H1 (cell line): ENCODE measurements at regions not wholly inside any gene's neighbourhood (a gene's known extent, or its start where the extent isn't known, plus 50 kb on each side); places are given as distances from the start of the nearest gene placed in this dataset.

Experiments
- CTCF ChIA-PET: fragments of 300-600 bp; sonication (Branson Sonifier 250); formaldehyde crosslinking; loops from one replicate; lab custom pipeline; 2021; ENCODE audit not compliant: partially characterized antibody; lab: Charles Lee
- POLR2A ChIA-PET: fragments of 300-600 bp; sonication (Branson Sonifier 250); formaldehyde crosslinking; loops from one replicate; lab custom pipeline; 2021; ENCODE audit warnings: inconsistent platforms; ENCODE audit not compliant: partially characterized antibody; lab: Charles Lee
- DNase-seq, 2 experiments: peaks; one replicate each; pipeline versions ENCODE4 v3.0.0 to v3.0.0-alpha.2; 2010 to 2022; ENCODE audit warnings: low spot score in 2 of 2, low read depth in 1 of 2, mixed read lengths in 1 of 2
- FAIRE-seq: peaks from 2 replicates; lab custom pipeline; 2011; peaks lifted over from hg19 to GRCh38; lab: Jason Lieb, UNC
- H2AFZ ChIP-seq: 2 replicates; pipeline ENCODE4 v1.8.1; 2012; ENCODE audit warnings: low read length, inconsistent platforms
- H2AK5ac ChIP-seq: 2 replicates; pipeline ENCODE4 v1.6.1; 2013; ENCODE audit warnings: low read depth, low read length
- H2BK120ac ChIP-seq: replicated peaks from 2 replicates; pipeline ENCODE3; 2013; ENCODE audit warnings: low read depth, low read length, inconsistent platforms
- H2BK12ac ChIP-seq: 2 replicates; pipeline ENCODE4 v1.6.1; 2013; ENCODE audit warnings: low read depth, low read length
- H2BK15ac ChIP-seq: 2 replicates; pipeline ENCODE4 v1.6.1; 2013; ENCODE audit warnings: low read length
- H2BK20ac ChIP-seq: 2 replicates; pipeline ENCODE4 v1.6.1; 2013; ENCODE audit warnings: low read length
- H2BK5ac ChIP-seq: 2 replicates; pipeline ENCODE4 v1.6.1; 2013; ENCODE audit warnings: low read depth, low read length
- H3K14ac ChIP-seq: 2 replicates; pipeline ENCODE4 v1.6.1; 2013; ENCODE audit warnings: inconsistent platforms; ENCODE audit not compliant: insufficient read length
- H3K18ac ChIP-seq: 2 replicates; pipeline ENCODE4 v1.6.1; 2013; ENCODE audit warnings: low read length; ENCODE audit errors: extremely low read depth
- H3K23ac ChIP-seq: 2 replicates; pipeline ENCODE4 v1.6.1; 2013; ENCODE audit warnings: inconsistent platforms; ENCODE audit not compliant: insufficient read length
- H3K23me2 ChIP-seq: 2 replicates; pipeline ENCODE4 v1.6.1; 2013; ENCODE audit warnings: low read depth, low read length
- H3K27ac ChIP-seq: 2 replicates; pipeline ENCODE4 v1.6.1; 2011; ENCODE audit warnings: low read depth, low read length, inconsistent platforms
- H3K27me3 ChIP-seq, 4 experiments: replicated peaks in 1 of 4; 1 replicate in 1 of 4; 2 replicates in 3 of 4; pipeline versions ENCODE4 v1.6.1 to v1.8.1; 2011 to 2013; ENCODE audit warnings: low read length in 3 of 4, mild to moderate bottlenecking in 3 of 4, inconsistent platforms in 2 of 4, mixed read lengths in 2 of 4, moderate library complexity in 1 of 4; ENCODE audit not compliant: control insufficient read depth in 3 of 4, insufficient read depth in 3 of 4; ENCODE audit errors: extremely low read depth in 1 of 4
- H3K36me3 ChIP-seq, 4 experiments: 2 replicates each; pipeline versions ENCODE4 v1.6.1 to v1.8.1; 2011 to 2013; ENCODE audit warnings: mild to moderate bottlenecking in 4 of 4, low read length in 3 of 4, moderate library complexity in 2 of 4, control low read depth in 1 of 4, inconsistent platforms in 1 of 4; ENCODE audit not compliant: insufficient read depth in 4 of 4, control insufficient read depth in 2 of 4
- H3K4ac ChIP-seq: replicated peaks from 2 replicates; pipeline ENCODE3; 2013; ENCODE audit warnings: low read length, low read depth, mixed read lengths, inconsistent platforms; ENCODE audit not compliant: insufficient read length
- H3K4me1 ChIP-seq, 4 experiments: replicated peaks in 1 of 4; 1 replicate in 1 of 4; 2 replicates in 3 of 4; pipeline versions ENCODE4 v1.6.1 to v1.8.1; 2011 to 2013; ENCODE audit warnings: low read length in 3 of 4, inconsistent platforms in 2 of 4, mixed read lengths in 1 of 4; ENCODE audit not compliant: insufficient read depth in 4 of 4, control insufficient read depth in 3 of 4
- H3K4me2 ChIP-seq, 2 experiments: 2 replicates each; pipeline versions ENCODE4 v1.6.1 to v1.8.1; 2011 to 2013; ENCODE audit warnings: low read depth in 2 of 2, low read length in 2 of 2, control low read depth in 1 of 2, inconsistent platforms in 1 of 2, mild to moderate bottlenecking in 1 of 2; ENCODE audit not compliant: insufficient read depth in 1 of 2
- H3K4me3 ChIP-seq, 4 experiments: fragments of 200-600, 300-600 bp in 1 of 4; sonication (generic), shearing (Covaris generic), sonication (Bioruptor Twin) in 1 of 4; 2 replicates each; pipeline versions ENCODE4 v1.5.1 to v1.8.1; 2011 to 2016; ENCODE audit warnings: low read length in 4 of 4, low read depth in 3 of 4, control low read depth in 2 of 4, inconsistent platforms in 2 of 4, mild to moderate bottlenecking in 2 of 4, mixed read lengths in 1 of 4, moderate library complexity in 1 of 4; ENCODE audit not compliant: insufficient read depth in 2 of 4; ENCODE audit errors: extremely low read depth in 1 of 4
- H3K56ac ChIP-seq: replicated peaks from 2 replicates; pipeline ENCODE3; 2013; ENCODE audit warnings: low read depth, mild to moderate bottlenecking, mixed read lengths, low read length, inconsistent platforms; ENCODE audit not compliant: insufficient read length
- H3K79me1 ChIP-seq: 2 replicates; pipeline ENCODE4 v1.6.1; 2013; ENCODE audit warnings: low read depth, low read length, control low read depth
- H3K79me2 ChIP-seq, 2 experiments: 2 replicates each; pipeline versions ENCODE4 v1.6.1 to v1.8.1; 2012 to 2013; ENCODE audit warnings: low read length in 2 of 2, mild to moderate bottlenecking in 2 of 2, inconsistent platforms in 1 of 2; ENCODE audit not compliant: insufficient read depth in 2 of 2, control insufficient read depth in 1 of 2
- H3K9ac ChIP-seq, 4 experiments: replicated peaks in 1 of 4; 1 replicate in 1 of 4; 2 replicates in 3 of 4; pipeline versions ENCODE4 v1.6.1 to v1.8.1; 2011 to 2013; ENCODE audit warnings: low read depth in 3 of 4, low read length in 3 of 4, control low read depth in 2 of 4, mild to moderate bottlenecking in 2 of 4, moderate library complexity in 2 of 4, inconsistent platforms in 1 of 4; ENCODE audit errors: extremely low read depth in 1 of 4
- H3K9me3 ChIP-seq, 2 experiments: 2 replicates each; pipeline versions ENCODE4 v1.6.1 to v1.8.1; 2012 to 2013; ENCODE audit warnings: mild to moderate bottlenecking in 2 of 2, moderate library complexity in 2 of 2, control low read depth in 1 of 2, inconsistent platforms in 1 of 2, low read depth in 1 of 2, low read length in 1 of 2, mixed read lengths in 1 of 2; ENCODE audit not compliant: insufficient read depth in 2 of 2
- H4K20me1 ChIP-seq, 2 experiments: replicated peaks in 1 of 2; 2 replicates each; pipeline versions ENCODE3 to v1.8.1; 2011 to 2013; ENCODE audit warnings: inconsistent platforms in 2 of 2, low read length in 2 of 2, mild to moderate bottlenecking in 1 of 2; ENCODE audit not compliant: insufficient read depth in 2 of 2, control insufficient read depth in 1 of 2
- H4K5ac ChIP-seq: 2 replicates; pipeline ENCODE4 v1.6.1; 2013; ENCODE audit warnings: low read length, low read depth, mixed read lengths, inconsistent platforms; ENCODE audit not compliant: insufficient read length
- H4K8ac ChIP-seq: 2 replicates; pipeline ENCODE4 v1.8.0; 2013; ENCODE audit warnings: mild to moderate bottlenecking, moderate library complexity, low read length, inconsistent platforms; ENCODE audit not compliant: insufficient read depth; ENCODE audit errors: extremely low read depth
- H4K91ac ChIP-seq: replicated peaks from 2 replicates; pipeline ENCODE3; 2013; ENCODE audit warnings: low read length, mixed read lengths, inconsistent platforms; ENCODE audit not compliant: insufficient read length
- NANOG ChIP-seq: IDR thresholded peaks from 2 replicates; pipeline ENCODE4 v1.6.1; 2011; ENCODE audit warnings: low read length, low read depth, mild to moderate bottlenecking, inconsistent platforms; ENCODE audit not compliant: insufficient read depth, poor library complexity, severe bottlenecking
- WGBS, 2 experiments: shearing (Covaris generic) in 1 of 2; methylation state at CpG; one replicate each; pipeline versions ENCODE4 v1.1.6 to v1.1.7; 2013 to 2015; ENCODE audit warnings: low lambda C conversion rate in 2 of 2, mixed read lengths in 2 of 2, inconsistent platforms in 1 of 2, low coverage in 1 of 2, missing lambda C conversion rate in 1 of 2; ENCODE audit not compliant: insufficient replicate concordance in 2 of 2, insufficient coverage in 1 of 2, insufficient read length in 1 of 2; ENCODE audit errors: extremely low coverage in 1 of 2, missing lambda C conversion rate in 1 of 2; 5-methylcytosine and 5-hydroxymethylcytosine counted together

- no peak overlapping the region for H3K4me3 ChIP-seq
- no peak overlapping the region for H3K27ac ChIP-seq
- H4K5ac ChIP-seq = no peak overlapping the region
- no peak overlapping the region for H4K91ac ChIP-seq
- no peaks in the 10 kb centered on the region for H3K36me3 ChIP-seq
- no peak overlapping the region for H2BK120ac ChIP-seq
- no peak overlapping the region for H3K4ac ChIP-seq
- no peaks in the 10 kb centered on the region for H3K27me3 ChIP-seq
- H3K79me1 ChIP-seq = no peaks in the 10 kb centered on the region
- no peaks in the 10 kb centered on the region for H3K9me3 ChIP-seq
- H3K14ac ChIP-seq = no peak overlapping the region
- CTCF ChIA-PET = no interaction called here
- 97% methylated on average over 4 of the region's 4 CpGs; no CpG with 5 or more reads in 1 of the 2 experiments for WGBS, 2 experiments
- no peak overlapping the region for H2AK5ac ChIP-seq
- POLR2A ChIA-PET = no interaction called here
- no peaks in the 10 kb centered on the region for H3K23me2 ChIP-seq
- H4K20me1 ChIP-seq = no peaks in the 10 kb centered on the region
- no peak overlapping the region for H2AFZ ChIP-seq
- DNase-seq = no peak
- no peak overlapping the region for H3K4me2 ChIP-seq
- no peak overlapping the region for H4K8ac ChIP-seq
- H2BK5ac ChIP-seq = no peak overlapping the region
- no peaks in the 10 kb centered on the region for H3K79me2 ChIP-seq
- no peak overlapping the region for H2BK20ac ChIP-seq
- no peak overlapping the region for H3K56ac ChIP-seq
- no peak overlapping the region for H3K23ac ChIP-seq
- H3K9ac ChIP-seq = no peak overlapping the region
- H2BK12ac ChIP-seq = no peak overlapping the region
- no peak overlapping the region for H3K18ac ChIP-seq
- no peak for FAIRE-seq
- peaks cover 0 to 3% (median 0%) of the 10 kb centered on the region in 4 experiments; a peak in 1 of 7 replicates for H3K4me1 ChIP-seq
- no peak overlapping the region for H2BK15ac ChIP-seq
- TF ChIP-seq NANOG = no peak
These were observed 465.6 kb upstream of the SLC14A2 start for GRCh38 chr18:45149712-45150111.
